Panc1 (cell line): ENCODE measurements at regions not wholly inside any gene's neighbourhood (a gene's known extent, or its start where the extent isn't known, plus 50 kb on each side); places are given as distances from the start of the nearest gene placed in this dataset.

ENCODE experiments used
- ATAC-seq: fragments of 200-7000 bp; cut with Tn5 transposase; 2 replicates; pipeline ENCODE4 v1.9.1; 2020; ENCODE audit warnings: mild to moderate bottlenecking, moderate library complexity
- BruUV-seq: library from RNA; stranded (reverse); fragments of 400-500 nt; replicated peaks from 2 replicates; lab custom pipeline; 2021; lab: Mats Ljungman, UMichigan
- CTCF ChIA-PET: fragments of 300-600 bp; sonication (Branson Sonifier 250); formaldehyde crosslinking; loops from one replicate; lab custom pipeline; 2022; ENCODE audit warnings: antibody characterized with exemption; lab: Charles Lee
- POLR2A ChIA-PET: fragments of 300-600 bp; sonication (Branson Sonifier 250); formaldehyde crosslinking; loops from one replicate; lab custom pipeline; 2022; ENCODE audit warnings: antibody characterized with exemption; lab: Charles Lee
- DNase-seq: peaks from one replicate; pipeline ENCODE4 v3.0.0-alpha.2; 2010; ENCODE audit warnings: low read depth, low spot score
- H3K27ac ChIP-seq: 2 replicates; pipeline ENCODE4 v1.5.1; 2011; ENCODE audit warnings: mild to moderate bottlenecking, low read length, inconsistent platforms
- H3K27me3 ChIP-seq: fragments of 200-500 bp; sonication (Bioruptor generic); 2 replicates; pipeline ENCODE4 v1.6.0; 2014; ENCODE audit warnings: low read length, inconsistent platforms; ENCODE audit not compliant: control insufficient read depth, insufficient read depth
- H3K36me3 ChIP-seq: fragments of 200-500 bp; sonication (Bioruptor generic); 2 replicates; pipeline ENCODE4 v1.5.1; 2014; ENCODE audit warnings: inconsistent platforms, mild to moderate bottlenecking, low read length, moderate library complexity; ENCODE audit not compliant: control insufficient read depth, insufficient read depth
- H3K4me1 ChIP-seq: 2 replicates; pipeline ENCODE4 v1.5.1; 2011; ENCODE audit warnings: inconsistent platforms, mild to moderate bottlenecking, low read length, moderate library complexity; ENCODE audit not compliant: control insufficient read depth, insufficient read depth
- H3K4me3 ChIP-seq, 2 experiments: 2 replicates each; pipeline ENCODE4 v1.5.1; 2011 to 2012; ENCODE audit warnings: low read depth in 2 of 2, low read length in 2 of 2, mild to moderate bottlenecking in 2 of 2, inconsistent platforms in 1 of 2, moderate library complexity in 1 of 2
- H3K9me3 ChIP-seq: fragments of 200-500 bp; sonication (Bioruptor generic); 2 replicates; pipeline ENCODE4 v1.5.1; 2014; ENCODE audit warnings: low read depth, mild to moderate bottlenecking, inconsistent platforms, low read length, moderate library complexity; ENCODE audit not compliant: control insufficient read depth, insufficient read depth
- CTCF ChIP-seq: fragments of 450-650 bp; IDR thresholded peaks from 2 replicates; pipeline ENCODE4 v1.5.1; 2017; ENCODE audit warnings: mild to moderate bottlenecking
- POLR2AphosphoS5 ChIP-seq: IDR thresholded peaks from 2 replicates; pipeline ENCODE4 v1.6.1; 2012; ENCODE audit warnings: mild to moderate bottlenecking, low read depth, low read length, moderate library complexity
- REST ChIP-seq, 2 experiments: IDR thresholded peaks; 2 replicates each; pipeline ENCODE4 v1.6.1; 2011 to 2012; ENCODE audit warnings: low read depth in 2 of 2, control low read depth in 1 of 2, low read length in 1 of 2, mild to moderate bottlenecking in 1 of 2, moderate library complexity in 1 of 2; ENCODE audit not compliant: insufficient read depth in 1 of 2
- SIN3A ChIP-seq: IDR thresholded peaks from 2 replicates; pipeline ENCODE4 v1.6.1; 2012; ENCODE audit warnings: low read depth, mild to moderate bottlenecking, low read length, moderate library complexity, borderline replicate concordance; ENCODE audit not compliant: insufficient read depth
- TCF7L2 ChIP-seq: IDR thresholded peaks from 2 replicates; pipeline ENCODE4 v1.6.1; 2011; ENCODE audit warnings: mild to moderate bottlenecking, low read depth, low read length, inconsistent platforms
- in situ Hi-C: cut with HindIII; loops from 2 replicates; pipeline ENCODE4 v1.10.0; 2016; ENCODE audit warnings: low sequenced_read_pairs, low pct_unique_long_range_greater_than_20kb
- intact Hi-C: fragments of 100-400 bp; cut with micrococcal nuclease; formaldehyde crosslinking; loops from one replicate; pipeline ENCODE4 v1.10.0; 2022; ENCODE audit not compliant: unreplicated experiment

- in situ Hi-C loops: no loop called here
- ATAC-seq (no peak), DNase-seq (no peak)
- Histone ChIP-seq H3K36me3 (no peaks in the 10 kb centered on the region), H3K27me3 (no peaks in the 10 kb centered on the region), H3K27ac (no peak overlapping the region), H3K4me3 (no peak overlapping the region), H3K9me3 (no peaks in the 10 kb centered on the region), H3K4me1 (no peaks in the 10 kb centered on the region)
- TF ChIP-seq REST (IDR thresholded peaks at IDR 0.05; ENCODE audit: insufficient read depth in 1 of 2, low read depth in 2 of 2, low read length in 1 of 2): no peak
- no peak for TF ChIP-seq CTCF
- TF ChIP-seq POLR2AphosphoS5: no peak
- no peak for TF ChIP-seq TCF7L2
- TF ChIP-seq SIN3A: no peak
- POLR2A ChIA-PET: no interaction called here
- intact Hi-C loops: no loop called here
- no TSS peak for BruUV-seq
- CTCF ChIA-PET: no interaction called here
These were observed 372.6 kb upstream of the POU3F3 start for GRCh38 chr2:104481341-104481740.

- Histone ChIP-seq H3K36me3 (no peaks in the 10 kb centered on the region; the same call in 1 of the 2 replicates), H3K4me3 (no peak overlapping the region), H3K27me3 (no peaks in the 10 kb centered on the region), H3K4me1 (no peaks in the 10 kb centered on the region), H3K9me3 (no peaks in the 10 kb centered on the region), H3K27ac (no peak overlapping the region)
- BruUV-seq: no TSS peak
- CTCF ChIA-PET: no interaction called here
- in situ Hi-C loops (no loop called here), intact Hi-C loops (no loop called here)
- ATAC-seq: no peak
- POLR2A ChIA-PET: no interaction called here
- no peak for DNase-seq
- TF ChIP-seq REST (IDR thresholded peaks at IDR 0.05; ENCODE audit: insufficient read depth in 1 of 2, low read depth in 2 of 2, low read length in 1 of 2) (no peak), POLR2AphosphoS5 (no peak), TCF7L2 (no peak), SIN3A (no peak), CTCF (no peak)
These were observed 366.5 kb upstream of the POU3F3 start for GRCh38 chr2:104487366-104487765.
